Neural progenitor cell (in vitro differentiated cells): ENCODE measurements at regions not wholly inside any gene's neighbourhood (a gene's known extent, or its start where the extent isn't known, plus 50 kb on each side); places are given as distances from the start of the nearest gene placed in this dataset.

Source experiments
- DNase-seq: peaks from one replicate; pipeline ENCODE4 v3.0.0-alpha.2; 2016; ENCODE audit warnings: low spot score
- H2AFZ ChIP-seq: fragments of 200-600 bp; sonication (generic); replicated peaks from 2 replicates; pipeline ENCODE4 v1.6.1; 2016; ENCODE audit warnings: antibody characterized with exemption
- H3F3A ChIP-seq: fragments of 200-600 bp; sonication (generic); 2 replicates; pipeline ENCODE4 v1.6.1; 2016; ENCODE audit warnings: antibody characterized with exemption, low read depth
- H3K27ac ChIP-seq: fragments of 200-600 bp; sonication (generic); 2 replicates; pipeline ENCODE4 v1.5.1; 2016; ENCODE audit warnings: mild to moderate bottlenecking
- H3K27me3 ChIP-seq: fragments of 200-600 bp; sonication (generic); 2 replicates; pipeline ENCODE4 v1.6.1; 2016; ENCODE audit warnings: mild to moderate bottlenecking, moderate library complexity
- H3K36me3 ChIP-seq: fragments of 200-600 bp; sonication (generic); 2 replicates; pipeline ENCODE4 v1.5.1; 2016
- H3K4me1 ChIP-seq: fragments of 200-600 bp; sonication (generic); 2 replicates; pipeline ENCODE4 v1.6.1; 2016; ENCODE audit warnings: mixed run types
- H3K4me2 ChIP-seq: fragments of 200-600 bp; sonication (generic); 2 replicates; pipeline ENCODE4 v1.6.1; 2016
- H3K4me3 ChIP-seq: fragments of 200-600 bp; sonication (generic); 2 replicates; pipeline ENCODE4 v1.5.1; 2016
- H3K79me2 ChIP-seq: fragments of 200-600 bp; sonication (generic); 2 replicates; pipeline ENCODE4 v1.6.1; 2016; ENCODE audit warnings: low read depth
- H3K9ac ChIP-seq: fragments of 200-600 bp; sonication (generic); 2 replicates; pipeline ENCODE4 v1.6.1; 2016
- H3K9me3 ChIP-seq: fragments of 200-600 bp; sonication (generic); 2 replicates; pipeline ENCODE4 v1.5.1; 2016; ENCODE audit warnings: low read depth
- H4K20me1 ChIP-seq: fragments of 200-600 bp; sonication (generic); 2 replicates; pipeline ENCODE4 v1.6.1; 2016; ENCODE audit warnings: low read depth
- H3K27ac Mint-ChIP-seq: 3 replicates; pipeline ENCODE4 v1.8.0; 2021; ENCODE audit warnings: mixed read lengths
- H3K27me3 Mint-ChIP-seq: 2 replicates; pipeline ENCODE4 v1.8.0; 2022; ENCODE audit warnings: low read depth, mild to moderate bottlenecking, inconsistent platforms, moderate library complexity, mixed read lengths; ENCODE audit not compliant: insufficient read depth
- H3K36me3 Mint-ChIP-seq: 3 replicates; pipeline ENCODE4 v1.8.0; 2021; ENCODE audit warnings: mixed read lengths
- H3K4me1 Mint-ChIP-seq: 3 replicates; pipeline ENCODE4 v1.8.0; 2021; ENCODE audit warnings: mixed read lengths
- H3K4me3 Mint-ChIP-seq: 3 replicates; pipeline ENCODE4 v1.8.0; 2021; ENCODE audit warnings: mild to moderate bottlenecking, moderate library complexity, mixed read lengths
- H3K9me3 Mint-ChIP-seq: 3 replicates; pipeline ENCODE4 v1.8.0; 2020; ENCODE audit warnings: mixed read lengths
- EZH2 ChIP-seq: fragments of 200-600 bp; sonication (generic); IDR thresholded peaks from 2 replicates; pipeline ENCODE4 v1.6.1; 2017; ENCODE audit warnings: antibody characterized with exemption, mild to moderate bottlenecking, moderate library complexity
- EZH2phosphoT487 ChIP-seq: fragments of 200-600 bp; sonication (generic); IDR thresholded peaks from 2 replicates; pipeline ENCODE4 v1.6.1; 2017; ENCODE audit warnings: antibody characterized with exemption
- TF ChIP-seq, protein P1 (sequence below): fragments of 200-600 bp; sonication (generic); IDR thresholded peaks from 2 replicates; pipeline ENCODE4 v1.5.1; 2017; ENCODE audit warnings: antibody characterized with exemption, mild to moderate bottlenecking

DNA sequence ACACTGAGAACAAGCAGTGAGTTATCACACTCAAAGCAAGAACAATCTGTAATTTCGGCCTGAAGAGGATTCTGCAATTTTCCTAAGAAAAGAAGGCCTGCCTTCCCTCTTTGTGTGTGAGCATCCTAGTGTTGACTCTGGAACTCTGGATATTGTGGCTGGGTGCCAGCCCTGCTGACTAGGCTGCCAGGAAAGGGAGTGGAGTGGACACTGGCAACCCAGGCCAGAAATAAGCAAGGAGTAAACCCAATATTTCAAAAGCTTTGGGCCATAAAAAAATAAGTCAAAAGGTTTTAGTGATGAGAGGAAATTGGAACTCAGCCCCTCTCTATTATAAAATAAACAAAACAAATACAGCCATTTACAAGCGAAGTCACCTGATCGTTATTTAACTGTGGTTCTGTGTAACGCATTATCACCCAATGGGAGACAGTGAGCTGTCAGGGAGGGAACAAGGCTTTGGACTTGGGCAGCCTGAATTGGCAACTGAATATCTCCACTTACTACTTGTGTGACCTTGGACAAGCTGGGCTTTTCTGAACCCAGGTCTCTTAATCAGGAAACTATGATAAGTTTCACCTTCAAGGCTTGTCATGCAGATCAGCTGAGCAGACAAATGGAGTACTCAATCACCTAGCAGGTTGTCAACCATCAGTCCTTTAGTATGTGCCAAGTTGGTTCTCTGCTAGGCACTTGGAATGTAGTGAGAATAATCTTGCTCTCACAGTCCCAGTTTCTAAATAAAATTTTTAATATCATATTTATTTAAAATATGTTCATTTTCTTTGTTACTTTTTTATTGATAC, 196.2 kb downstream of the PAX1 start:
- Mint-ChIP-seq H3K36me3 (no peaks in the 10 kb centered on the region), H3K4me3 (no peak overlapping the region), H3K4me1 (no peaks in the 10 kb centered on the region), H3K9me3 (peaks cover 2% of the 10 kb centered on the region), H3K27ac (no peak overlapping the region), H3K27me3 (no peaks in the 10 kb centered on the region)
- Histone ChIP-seq H3K27me3 (no peaks in the 10 kb centered on the region), H3K4me1 (no peaks in the 10 kb centered on the region), H2AFZ (no peak overlapping the region), H3K9ac (no peak overlapping the region), H3K4me2 (no peak overlapping the region), H4K20me1 (no peaks in the 10 kb centered on the region), H3K36me3 (no peaks in the 10 kb centered on the region), H3K9me3 (peaks cover 5% of the 10 kb centered on the region), H3K27ac (no peak overlapping the region), H3K4me3 (no peak overlapping the region), H3K79me2 (no peaks in the 10 kb centered on the region), H3F3A (no peaks in the 10 kb centered on the region)
- TF ChIP-seq, protein P1, sequence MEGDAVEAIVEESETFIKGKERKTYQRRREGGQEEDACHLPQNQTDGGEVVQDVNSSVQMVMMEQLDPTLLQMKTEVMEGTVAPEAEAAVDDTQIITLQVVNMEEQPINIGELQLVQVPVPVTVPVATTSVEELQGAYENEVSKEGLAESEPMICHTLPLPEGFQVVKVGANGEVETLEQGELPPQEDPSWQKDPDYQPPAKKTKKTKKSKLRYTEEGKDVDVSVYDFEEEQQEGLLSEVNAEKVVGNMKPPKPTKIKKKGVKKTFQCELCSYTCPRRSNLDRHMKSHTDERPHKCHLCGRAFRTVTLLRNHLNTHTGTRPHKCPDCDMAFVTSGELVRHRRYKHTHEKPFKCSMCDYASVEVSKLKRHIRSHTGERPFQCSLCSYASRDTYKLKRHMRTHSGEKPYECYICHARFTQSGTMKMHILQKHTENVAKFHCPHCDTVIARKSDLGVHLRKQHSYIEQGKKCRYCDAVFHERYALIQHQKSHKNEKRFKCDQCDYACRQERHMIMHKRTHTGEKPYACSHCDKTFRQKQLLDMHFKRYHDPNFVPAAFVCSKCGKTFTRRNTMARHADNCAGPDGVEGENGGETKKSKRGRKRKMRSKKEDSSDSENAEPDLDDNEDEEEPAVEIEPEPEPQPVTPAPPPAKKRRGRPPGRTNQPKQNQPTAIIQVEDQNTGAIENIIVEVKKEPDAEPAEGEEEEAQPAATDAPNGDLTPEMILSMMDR: no peak
- no peak for DNase-seq

DNA sequence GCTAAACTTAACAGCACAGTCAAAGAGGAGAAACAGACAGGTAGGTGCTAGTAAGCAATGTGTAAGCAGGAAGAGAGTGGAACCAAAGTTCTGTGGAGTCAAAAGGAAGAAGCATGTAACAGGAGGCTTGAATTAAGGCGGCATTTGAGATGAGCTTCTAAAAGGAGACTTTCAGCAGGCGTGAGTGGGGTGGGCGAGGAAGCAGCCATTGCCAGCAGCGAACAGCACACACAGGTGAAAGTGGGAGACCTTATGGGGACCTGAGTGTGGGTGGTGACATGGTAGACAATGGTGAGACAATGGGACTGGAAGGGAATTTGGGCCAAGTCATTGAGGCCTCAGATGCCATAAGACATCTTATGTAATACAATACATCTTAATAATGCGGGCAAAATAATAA, 195.0 kb downstream of the PAX1 start:
- Mint-ChIP-seq H3K27me3 (peaks cover 2% of the 10 kb centered on the region), H3K4me1 (no peaks in the 10 kb centered on the region), H3K36me3 (no peaks in the 10 kb centered on the region), H3K27ac (no peak overlapping the region), H3K4me3 (no peak overlapping the region), H3K9me3 (no peaks in the 10 kb centered on the region)
- Histone ChIP-seq H3K36me3 (no peaks in the 10 kb centered on the region), H3K4me3 (no peak overlapping the region), H3K27me3 (no peaks in the 10 kb centered on the region), H3K4me1 (no peaks in the 10 kb centered on the region), H3K27ac (no peak overlapping the region), H2AFZ (no peak overlapping the region), H3K9me3 (no peaks in the 10 kb centered on the region), H4K20me1 (no peaks in the 10 kb centered on the region), H3K79me2 (no peaks in the 10 kb centered on the region), H3K9ac (no peak overlapping the region), H3F3A (no peaks in the 10 kb centered on the region), H3K4me2 (no peak overlapping the region)
- TF ChIP-seq, protein P1: no peak
- no peak for TF ChIP-seq EZH2phosphoT487
- no peak for TF ChIP-seq EZH2
- DNase-seq: no peak

DNA sequence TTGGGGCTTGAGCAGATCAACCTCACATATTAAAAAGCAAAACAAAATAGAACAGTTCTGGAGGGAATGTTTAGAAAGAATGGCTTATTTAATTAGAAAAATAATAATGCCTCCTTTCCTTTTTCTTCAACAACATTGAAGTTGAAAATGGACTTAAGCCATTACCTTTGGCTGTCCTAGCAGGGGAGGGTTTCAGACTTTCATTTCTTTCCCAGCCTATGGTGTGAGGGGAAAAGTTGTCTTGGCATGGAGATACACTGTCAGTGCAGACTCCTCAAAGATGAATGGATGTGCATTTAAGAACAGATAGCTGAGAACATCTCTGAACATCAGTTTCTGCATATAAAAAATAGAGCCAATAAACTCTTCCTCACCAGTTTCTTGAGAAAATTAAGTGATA, 169.5 kb downstream of the PAX1 start:
- no peaks in the 10 kb centered on the region for H3K9me3 Mint-ChIP-seq
- no peaks in the 10 kb centered on the region for H3K27me3 Mint-ChIP-seq
- no peaks in the 10 kb centered on the region for H3K4me1 Mint-ChIP-seq
- H3K36me3 Mint-ChIP-seq: no peaks in the 10 kb centered on the region
- H3K27ac Mint-ChIP-seq: no peak overlapping the region
- Histone ChIP-seq H3K27ac (no peak overlapping the region), H3K36me3 (no peaks in the 10 kb centered on the region), H3F3A (peaks cover 8% of the 10 kb centered on the region), H3K27me3 (no peaks in the 10 kb centered on the region), H2AFZ (no peak overlapping the region), H3K9ac (no peak overlapping the region), H3K9me3 (peaks cover 3% of the 10 kb centered on the region), H3K4me1 (peaks cover 8% of the 10 kb centered on the region), H3K4me2 (no peak overlapping the region), H3K79me2 (no peaks in the 10 kb centered on the region), H3K4me3 (no peak overlapping the region), H4K20me1 (no peaks in the 10 kb centered on the region)
- DNase-seq: no peak
- H3K4me3 Mint-ChIP-seq: no peak overlapping the region
- TF ChIP-seq, protein P1: no peak
- TF ChIP-seq EZH2: no peak
- no peak for TF ChIP-seq EZH2phosphoT487
